NB4 (cell line): ENCODE measurements at regions not wholly inside any gene's neighbourhood (a gene's known extent, or its start where the extent isn't known, plus 50 kb on each side); places are given as distances from the start of the nearest gene placed in this dataset.

Experiments used
- MYC ChIP-seq: IDR thresholded peaks from 2 replicates; pipeline ENCODE4 v1.6.1; 2011; ENCODE audit warnings: low read depth, low read length
- POLR2A ChIP-seq: IDR thresholded peaks from 2 replicates; pipeline ENCODE4 v1.6.1; 2011; ENCODE audit warnings: mild to moderate bottlenecking; ENCODE audit not compliant: insufficient read length; ENCODE audit errors: extremely low read depth
- TF ChIP-seq, protein P1 (sequence below): IDR thresholded peaks from one replicate; pipeline ENCODE4 v1.5.1; 2012; ENCODE audit warnings: low read depth, low read length
- TF ChIP-seq, protein P2 (sequence below): IDR thresholded peaks from 2 replicates; pipeline ENCODE4 v1.6.1; 2011; ENCODE audit warnings: low read depth, low read length

DNA sequence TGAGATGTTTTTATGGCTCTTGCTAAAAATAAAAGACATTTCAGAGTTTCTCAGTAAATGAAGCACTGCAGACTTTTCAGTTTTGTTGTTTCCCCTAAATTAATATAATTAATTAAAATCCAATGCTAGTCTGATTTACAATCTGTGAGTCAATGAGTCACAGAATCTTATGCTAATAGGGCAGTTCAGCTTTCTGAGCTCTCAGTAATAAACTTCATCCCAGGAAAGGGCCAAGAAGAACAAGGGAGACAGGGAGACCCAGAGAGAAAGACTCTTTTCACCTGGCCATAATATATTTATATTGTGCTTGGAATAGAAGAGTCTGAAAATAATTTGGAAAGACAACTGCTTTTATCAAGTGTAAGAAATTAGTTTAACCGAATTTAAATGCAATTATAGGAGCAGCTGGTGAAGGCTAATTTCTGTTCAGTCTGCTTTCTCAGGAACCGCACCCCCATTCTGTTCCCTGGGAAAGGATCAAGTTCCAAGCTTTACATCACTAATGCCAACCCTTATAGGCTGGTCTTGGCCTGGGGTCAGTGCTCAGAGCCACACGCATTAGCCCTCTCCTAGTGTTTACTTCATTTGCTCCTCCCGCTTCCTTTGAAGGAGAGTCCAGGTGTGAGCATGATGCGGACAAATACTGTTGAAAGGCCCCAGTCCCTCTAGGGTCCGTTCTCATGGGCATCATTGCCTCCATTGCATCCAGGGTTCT, 145.6 kb downstream of the ZBTB18 start:
- TF ChIP-seq, protein P1, sequence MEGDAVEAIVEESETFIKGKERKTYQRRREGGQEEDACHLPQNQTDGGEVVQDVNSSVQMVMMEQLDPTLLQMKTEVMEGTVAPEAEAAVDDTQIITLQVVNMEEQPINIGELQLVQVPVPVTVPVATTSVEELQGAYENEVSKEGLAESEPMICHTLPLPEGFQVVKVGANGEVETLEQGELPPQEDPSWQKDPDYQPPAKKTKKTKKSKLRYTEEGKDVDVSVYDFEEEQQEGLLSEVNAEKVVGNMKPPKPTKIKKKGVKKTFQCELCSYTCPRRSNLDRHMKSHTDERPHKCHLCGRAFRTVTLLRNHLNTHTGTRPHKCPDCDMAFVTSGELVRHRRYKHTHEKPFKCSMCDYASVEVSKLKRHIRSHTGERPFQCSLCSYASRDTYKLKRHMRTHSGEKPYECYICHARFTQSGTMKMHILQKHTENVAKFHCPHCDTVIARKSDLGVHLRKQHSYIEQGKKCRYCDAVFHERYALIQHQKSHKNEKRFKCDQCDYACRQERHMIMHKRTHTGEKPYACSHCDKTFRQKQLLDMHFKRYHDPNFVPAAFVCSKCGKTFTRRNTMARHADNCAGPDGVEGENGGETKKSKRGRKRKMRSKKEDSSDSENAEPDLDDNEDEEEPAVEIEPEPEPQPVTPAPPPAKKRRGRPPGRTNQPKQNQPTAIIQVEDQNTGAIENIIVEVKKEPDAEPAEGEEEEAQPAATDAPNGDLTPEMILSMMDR: no peak
- TF ChIP-seq POLR2A (no peak), MYC (no peak)
- TF ChIP-seq, protein P2, sequence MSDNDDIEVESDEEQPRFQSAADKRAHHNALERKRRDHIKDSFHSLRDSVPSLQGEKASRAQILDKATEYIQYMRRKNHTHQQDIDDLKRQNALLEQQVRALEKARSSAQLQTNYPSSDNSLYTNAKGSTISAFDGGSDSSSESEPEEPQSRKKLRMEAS: no peak
